Gastroesophageal sphincter (tissue), 3 donors: ENCODE measurements at regions not wholly inside any gene's neighbourhood (a gene's known extent, or its start where the extent isn't known, plus 50 kb on each side); places are given as distances from the start of the nearest gene placed in this dataset.

Source experiments
- CTCF ChIP-seq, 4 experiments: fragments of 200-600 bp in 2 of 4; fragments of 450-650 bp in 2 of 4; sonication (generic) in 1 of 4; IDR thresholded peaks; one replicate each; pipeline ENCODE4 v1.5.1; 2017 to 2019; ENCODE audit warnings: antibody characterized with exemption in 4 of 4, mild to moderate bottlenecking in 2 of 4, moderate library complexity in 2 of 4
- EP300 ChIP-seq: sonication (generic); formaldehyde crosslinking; IDR thresholded peaks from one replicate; pipeline ENCODE4 v1.6.1; 2017; ENCODE audit warnings: antibody characterized with exemption, mild to moderate bottlenecking
- POLR2A ChIP-seq, 2 donors: fragments of 450-650 bp; IDR thresholded peaks; one replicate each; pipeline ENCODE4 v1.6.1; 2017; ENCODE audit warnings: antibody characterized with exemption in 2 of 2, mild to moderate bottlenecking in 2 of 2, moderate library complexity in 1 of 2

- TF ChIP-seq CTCF (IDR thresholded peaks at IDR 0.05) (no peak), EP300 (no peak), POLR2A (IDR thresholded peaks at IDR 0.05) (no peak)
Observed at GRCh38 chr2:116153729-116154128, 1660.8 kb upstream of the DDX18 start.
